A549 (cell line): ENCODE measurements at regions not wholly inside any gene's neighbourhood (a gene's known extent, or its start where the extent isn't known, plus 50 kb on each side); places are given as distances from the start of the nearest gene placed in this dataset.
A peak's percentile ranks its signal among the peaks of the same experiment; 100 is the strongest.

Experiments
- ATAC-seq, 2 experiments: fragments of 200-7000 bp in 1 of 2; fragments of >200 bp in 1 of 2; cut with Nextera tagmentation in 1 of 2; cut with Tn5 transposase in 1 of 2; 3 replicates each; pipeline versions ENCODE4 v1.8.0 to v1.9.1; 2018 to 2020; ENCODE audit warnings: mild to moderate bottlenecking in 1 of 2, moderate library complexity in 1 of 2
- CTCF ChIA-PET: fragments of 300-600 bp; sonication (Branson Sonifier 250); formaldehyde crosslinking; extraction: SDS; loops from one replicate; lab custom pipeline; 2021; ENCODE audit warnings: antibody characterized with exemption, inconsistent platforms; lab: Yijun Ruan, JAX
- POLR2A ChIA-PET: fragments of 350-600 bp; formaldehyde crosslinking; extraction: SDS; loops from one replicate; lab custom pipeline; 2021; ENCODE audit warnings: antibody characterized with exemption, inconsistent platforms; lab: Yijun Ruan, JAX
- DNase-seq, 2 experiments: peaks; one replicate each; pipeline versions ENCODE4 v3.0.0 to v3.0.0-alpha.2; 2011 to 2016; ENCODE audit warnings: low read depth in 1 of 2, low spot score in 1 of 2
- FAIRE-seq: peaks from 2 replicates; lab custom pipeline; 2011; peaks lifted over from hg19 to GRCh38; lab: Jason Lieb, UNC
- H3K27ac ChIP-seq, 2 experiments: fragments of >200 bp; sonication (Bioruptor Twin); formaldehyde crosslinking; 3 replicates each; pipeline ENCODE4 v1.5.1; 2016 to 2017
- H3K4me1 ChIP-seq: fragments of >200 bp; sonication (Bioruptor Twin); formaldehyde crosslinking; 3 replicates; pipeline ENCODE4 v1.6.1; 2016
- H3K4me2 ChIP-seq: fragments of >200 bp; sonication (Bioruptor Twin); formaldehyde crosslinking; 3 replicates; pipeline ENCODE4 v1.6.1; 2016
- H3K4me3 ChIP-seq: fragments of >200 bp; sonication (Bioruptor Twin); formaldehyde crosslinking; 3 replicates; pipeline ENCODE4 v1.5.1; 2016
- H3K9me3 ChIP-seq: fragments of >200 bp; sonication (Bioruptor Twin); formaldehyde crosslinking; 3 replicates; pipeline ENCODE4 v1.6.1; 2016
- CBX8 ChIP-seq: fragments of 200-600 bp; sonication (generic); IDR thresholded peaks from 2 replicates; pipeline ENCODE4 v1.6.1; 2016
- CEBPB ChIP-seq, 2 experiments: fragments of >200 bp in 1 of 2; sonication (Bioruptor Twin) in 1 of 2; formaldehyde crosslinking in 1 of 2; IDR thresholded peaks; 2 replicates each; pipeline ENCODE4 v1.6.1; 2012 to 2016
- CTCF ChIP-seq: fragments of >200 bp; sonication (Bioruptor Twin); formaldehyde crosslinking; IDR thresholded peaks from 3 replicates; pipeline ENCODE4 v1.5.1; 2016
- EHF ChIP-seq: fragments of 250-450 bp; sonication (Bioruptor Pico); IDR thresholded peaks from 2 replicates; pipeline ENCODE4 v1.5.0; 2020; ENCODE audit warnings: mild to moderate bottlenecking
- FOSL2 ChIP-seq, 2 experiments: fragments of 450-650 bp in 1 of 2; fragments of >200 bp in 1 of 2; sonication (Bioruptor Twin) in 1 of 2; formaldehyde crosslinking; IDR thresholded peaks; 2 replicates each; pipeline versions ENCODE4 v1.5.0 to v1.6.1; 2016 to 2020; ENCODE audit warnings: mild to moderate bottlenecking in 1 of 2, moderate library complexity in 1 of 2
- FOXS1 ChIP-seq: fragments of 250-450 bp; sonication (Bioruptor Pico); IDR thresholded peaks from 2 replicates; pipeline ENCODE4 v1.5.0; 2020; ENCODE audit warnings: mild to moderate bottlenecking, moderate library complexity
- HOXB13 ChIP-seq: fragments of 250-450 bp; sonication (Bioruptor Pico); IDR thresholded peaks from 2 replicates; pipeline ENCODE4 v1.5.0; 2020; ENCODE audit warnings: low read depth, mild to moderate bottlenecking, moderate library complexity
- JUN ChIP-seq, 2 experiments: fragments of >200 bp; sonication (Bioruptor Twin); formaldehyde crosslinking; IDR thresholded peaks; 2 replicates in 1 of 2; 3 replicates in 1 of 2; pipeline ENCODE4 v1.6.1; 2016 to 2017
- JUNB ChIP-seq: fragments of >200 bp; sonication (Bioruptor Twin); formaldehyde crosslinking; IDR thresholded peaks from 2 replicates; pipeline ENCODE4 v1.6.1; 2016
- NR3C1 ChIP-seq: fragments of >200 bp; sonication (Bioruptor Twin); formaldehyde crosslinking; IDR thresholded peaks from 3 replicates; pipeline ENCODE4 v1.6.1; 2017
- PBX3 ChIP-seq: IDR thresholded peaks from 2 replicates; pipeline ENCODE4 v1.6.1; 2012
- RCOR1 ChIP-seq: fragments of 150-350 bp; IDR thresholded peaks from 2 replicates; pipeline ENCODE4 v1.6.1; 2014; ENCODE audit warnings: antibody characterized with exemption, low read length, low read depth
- RNF2 ChIP-seq: fragments of 200-600 bp; sonication (generic); IDR thresholded peaks from 2 replicates; pipeline ENCODE4 v1.6.1; 2016; ENCODE audit warnings: low read depth, mild to moderate bottlenecking, antibody characterized with exemption, moderate library complexity, borderline replicate concordance
- TFCP2L1 ChIP-seq: fragments of 250-450 bp; sonication (Bioruptor Pico); IDR thresholded peaks from 2 replicates; pipeline ENCODE4 v1.5.0; 2021; ENCODE audit warnings: mild to moderate bottlenecking
- TP53 ChIP-seq: fragments of 250-450 bp; sonication (Bioruptor Pico); IDR thresholded peaks from 2 replicates; pipeline ENCODE4 v1.5.0; 2021; ENCODE audit warnings: mild to moderate bottlenecking, moderate library complexity
- whole genome bisulfite sequencing: methylation state at CpG from one replicate; pipeline ENCODE4 v1.1.6; 2017; ENCODE audit errors: missing lambda C conversion rate; 5-methylcytosine and 5-hydroxymethylcytosine counted together
- TF ChIP-seq, protein P1 (sequence below): fragments of >200 bp; sonication (Bioruptor Twin); formaldehyde crosslinking; IDR thresholded peaks from 3 replicates; pipeline ENCODE4 v1.6.1; 2016
- TF ChIP-seq, protein P2 (sequence below): IDR thresholded peaks from 2 replicates; pipeline ENCODE4 v1.6.1; 2012; ENCODE audit warnings: low read depth, borderline replicate concordance

DNA sequence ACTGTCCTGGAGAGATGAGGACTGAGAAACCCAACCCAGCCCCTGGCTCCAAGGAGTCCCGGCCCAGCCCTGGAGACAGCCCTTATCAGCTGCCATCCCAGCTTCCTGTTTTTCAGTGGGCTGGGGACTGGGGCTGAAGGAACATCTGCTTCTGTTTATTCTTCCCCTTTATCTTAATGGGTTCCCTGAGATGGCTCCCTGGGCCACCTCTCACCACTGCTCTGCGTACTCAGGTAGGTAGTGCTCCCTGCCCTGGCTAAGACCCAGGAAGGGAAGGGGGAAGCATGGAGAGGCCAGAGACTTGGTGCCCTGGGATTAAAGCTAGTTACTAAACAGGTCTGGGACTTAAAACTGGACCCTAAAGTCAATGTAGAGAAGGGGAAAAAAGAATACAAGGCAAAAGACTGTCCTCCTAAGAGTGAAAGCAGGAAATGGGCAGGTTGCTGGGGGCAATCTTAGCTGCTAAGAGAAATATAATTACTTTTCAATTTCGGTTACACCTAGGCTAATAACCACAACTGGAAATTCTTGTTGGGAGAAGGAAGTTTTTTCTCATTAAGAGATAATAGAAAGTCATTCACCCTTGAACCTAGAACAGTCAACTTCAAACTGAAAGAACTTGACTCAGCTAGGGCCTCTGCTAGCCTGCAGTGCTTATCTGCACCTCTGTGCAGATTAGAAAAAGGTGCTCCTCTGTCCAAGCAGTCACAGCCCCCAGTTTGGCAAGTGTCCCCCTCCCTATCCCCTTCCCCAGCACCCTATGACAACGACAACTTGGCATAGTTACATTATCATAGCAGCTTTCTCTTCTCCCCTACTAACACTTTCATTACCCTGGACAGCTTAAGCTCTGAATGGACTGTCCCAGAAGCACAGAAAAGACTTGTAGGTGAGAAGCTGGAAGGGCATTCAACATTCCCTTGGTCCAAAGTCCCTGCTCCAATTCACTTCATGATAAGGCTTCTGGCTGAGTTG, 65.6 kb upstream of the KDM7A start:
- Histone ChIP-seq H3K4me3 (no peak overlapping the region), H3K9me3 (no peaks in the 10 kb centered on the region), H3K4me2 (no peak overlapping the region), H3K4me1 (no peaks in the 10 kb centered on the region), H3K27ac (no peak overlapping the region)
- FAIRE-seq: no peak
- POLR2A ChIA-PET: no interaction called here
- TF ChIP-seq CTCF (no peak), NR3C1 (no peak), FOXS1 (CRISPR knock-in tag) (no peak), RNF2 (no peak), RCOR1 (no peak), CEBPB (IDR thresholded peaks at IDR 0.05) (no peak), PBX3 (no peak), TFCP2L1 (CRISPR knock-in tag) (no peak), JUNB (no peak)
- TF ChIP-seq, protein P1, sequence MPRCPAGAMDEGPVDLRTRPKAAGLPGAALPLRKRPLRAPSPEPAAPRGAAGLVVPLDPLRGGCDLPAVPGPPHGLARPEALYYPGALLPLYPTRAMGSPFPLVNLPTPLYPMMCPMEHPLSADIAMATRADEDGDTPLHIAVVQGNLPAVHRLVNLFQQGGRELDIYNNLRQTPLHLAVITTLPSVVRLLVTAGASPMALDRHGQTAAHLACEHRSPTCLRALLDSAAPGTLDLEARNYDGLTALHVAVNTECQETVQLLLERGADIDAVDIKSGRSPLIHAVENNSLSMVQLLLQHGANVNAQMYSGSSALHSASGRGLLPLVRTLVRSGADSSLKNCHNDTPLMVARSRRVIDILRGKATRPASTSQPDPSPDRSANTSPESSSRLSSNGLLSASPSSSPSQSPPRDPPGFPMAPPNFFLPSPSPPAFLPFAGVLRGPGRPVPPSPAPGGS: no peak
- TF ChIP-seq, protein P2, sequence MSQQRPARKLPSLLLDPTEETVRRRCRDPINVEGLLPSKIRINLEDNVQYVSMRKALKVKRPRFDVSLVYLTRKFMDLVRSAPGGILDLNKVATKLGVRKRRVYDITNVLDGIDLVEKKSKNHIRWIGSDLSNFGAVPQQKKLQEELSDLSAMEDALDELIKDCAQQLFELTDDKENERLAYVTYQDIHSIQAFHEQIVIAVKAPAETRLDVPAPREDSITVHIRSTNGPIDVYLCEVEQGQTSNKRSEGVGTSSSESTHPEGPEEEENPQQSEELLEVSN: no peak
- WGBS: 51% methylated on average over 4 of the region's 4 CpGs
- ATAC-seq: peak; percentile 32 to 43; a peak in 4 of 6 replicates
- CTCF ChIA-PET: interaction anchor here (0.6 to 1.2 kb wide), 3 partner anchors 9 to 189 kb away, joined by 3 read pairs; no protein-coding TSS in a partner anchor
- no peak for DNase-seq

GRCh38 chr7:140239653-140239935, 62.8 kb upstream of the KDM7A start:
- H3K27ac ChIP-seq: no peak overlapping the region
- ChIA-PET POLR2A (no interaction called here), CTCF (no interaction called here)
- H3K4me1 ChIP-seq: no peaks in the 10 kb centered on the region
- no peak for TF ChIP-seq EHF (CRISPR knock-in tag)
- TF ChIP-seq FOSL2 (IDR thresholded peaks at IDR 0.05): no peak
- TF ChIP-seq FOSL2 (CRISPR knock-in tag; IDR thresholded peaks at IDR 0.05): no peak
- TF ChIP-seq CBX8: no peak
- no peak for TF ChIP-seq TP53 (CRISPR knock-in tag)
- TF ChIP-seq HOXB13 (CRISPR knock-in tag): no peak
- TF ChIP-seq JUN (IDR thresholded peaks at IDR 0.05): no peak
- TF ChIP-seq CEBPB (IDR thresholded peaks at IDR 0.05): no peak
- no peaks in the 10 kb centered on the region for H3K9me3 ChIP-seq
- WGBS: 15% methylated on average over 2 of the region's 2 CpGs
- no peak overlapping the region for H3K4me2 ChIP-seq
- DNase-seq (no peak), FAIRE-seq (no peak), ATAC-seq (peak; percentile 22 to 37; a peak in 2 of 6 replicates)
- H3K4me3 ChIP-seq: no peak overlapping the region
